ENCODE measurements at regions not wholly inside any gene's neighbourhood (a gene's known extent, or its start where the extent isn't known, plus 50 kb on each side); places are given as distances from the start of the nearest gene placed in this dataset.

GRCh38 chr4:11198516-11199305 lies 230.0 kb downstream of the HS3ST1 start:
- no peaks in the 10 kb centered on the region for H3K36me3 ChIP-seq (ENCODE audit: control insufficient read depth in 2 of 2, insufficient read depth in 1 of 2, low read length in 2 of 2)
- H3K27ac ChIP-seq (ENCODE audit: extremely low read depth, low read depth, low read length), result no peak overlapping the region
- H3K9me3 ChIP-seq (ENCODE audit: control insufficient read depth, insufficient read depth, low read depth, low read length), result no peaks in the 10 kb centered on the region
- H3K4me1 ChIP-seq (ENCODE audit: control insufficient read depth, insufficient read depth, low read length), result no peaks in the 10 kb centered on the region
- ChIA-PET POLR2A (no interaction called here), CTCF (no interaction called here)
- TF ChIP-seq ZNF184 (tag by site-specific recombination; IDR thresholded peaks at IDR 0.05) (no peak), ZNF747 (tag by site-specific recombination; IDR thresholded peaks at IDR 0.05) (no peak), ZNF202 (tag by site-specific recombination; IDR thresholded peaks at IDR 0.05; ENCODE audit: borderline replicate concordance) (no peak), ZNF10 (tag by site-specific recombination; IDR thresholded peaks at IDR 0.05) (no peak), KLF7 (tag by site-specific recombination; IDR thresholded peaks at IDR 0.05; ENCODE audit: borderline replicate concordance) (no peak), MYNN (tag by site-specific recombination; IDR thresholded peaks at IDR 0.05; ENCODE audit: borderline replicate concordance) (no peak), ZNF596 (tag by site-specific recombination; IDR thresholded peaks at IDR 0.05) (no peak), ZNF350 (tag by site-specific recombination; IDR thresholded peaks at IDR 0.05) (no peak), ZNF404 (tag by site-specific recombination; IDR thresholded peaks at IDR 0.05) (no peak), ZNF423 (tag by site-specific recombination; IDR thresholded peaks at IDR 0.05) (no peak), ZBTB1 (tag by site-specific recombination; IDR thresholded peaks at IDR 0.05) (no peak)
- no peak overlapping the region for H3K4me3 ChIP-seq (ENCODE audit: low read depth, low read length)

GRCh38 chr4:11197631-11198341 lies 230.9 kb downstream of the HS3ST1 start:
- Histone ChIP-seq H3K4me1 (ENCODE audit: control insufficient read depth, insufficient read depth, low read length) (no peaks in the 10 kb centered on the region), H3K36me3 (ENCODE audit: control insufficient read depth in 2 of 2, insufficient read depth in 1 of 2, low read length in 2 of 2) (no peaks in the 10 kb centered on the region), H3K4me3 (ENCODE audit: low read depth, low read length) (no peak overlapping the region), H3K27ac (ENCODE audit: extremely low read depth, low read depth, low read length) (no peak overlapping the region), H3K9me3 (ENCODE audit: control insufficient read depth, insufficient read depth, low read depth, low read length) (no peaks in the 10 kb centered on the region)
- ChIA-PET POLR2A (no interaction called here), CTCF (no interaction called here)
- TF ChIP-seq, protein P1, sequence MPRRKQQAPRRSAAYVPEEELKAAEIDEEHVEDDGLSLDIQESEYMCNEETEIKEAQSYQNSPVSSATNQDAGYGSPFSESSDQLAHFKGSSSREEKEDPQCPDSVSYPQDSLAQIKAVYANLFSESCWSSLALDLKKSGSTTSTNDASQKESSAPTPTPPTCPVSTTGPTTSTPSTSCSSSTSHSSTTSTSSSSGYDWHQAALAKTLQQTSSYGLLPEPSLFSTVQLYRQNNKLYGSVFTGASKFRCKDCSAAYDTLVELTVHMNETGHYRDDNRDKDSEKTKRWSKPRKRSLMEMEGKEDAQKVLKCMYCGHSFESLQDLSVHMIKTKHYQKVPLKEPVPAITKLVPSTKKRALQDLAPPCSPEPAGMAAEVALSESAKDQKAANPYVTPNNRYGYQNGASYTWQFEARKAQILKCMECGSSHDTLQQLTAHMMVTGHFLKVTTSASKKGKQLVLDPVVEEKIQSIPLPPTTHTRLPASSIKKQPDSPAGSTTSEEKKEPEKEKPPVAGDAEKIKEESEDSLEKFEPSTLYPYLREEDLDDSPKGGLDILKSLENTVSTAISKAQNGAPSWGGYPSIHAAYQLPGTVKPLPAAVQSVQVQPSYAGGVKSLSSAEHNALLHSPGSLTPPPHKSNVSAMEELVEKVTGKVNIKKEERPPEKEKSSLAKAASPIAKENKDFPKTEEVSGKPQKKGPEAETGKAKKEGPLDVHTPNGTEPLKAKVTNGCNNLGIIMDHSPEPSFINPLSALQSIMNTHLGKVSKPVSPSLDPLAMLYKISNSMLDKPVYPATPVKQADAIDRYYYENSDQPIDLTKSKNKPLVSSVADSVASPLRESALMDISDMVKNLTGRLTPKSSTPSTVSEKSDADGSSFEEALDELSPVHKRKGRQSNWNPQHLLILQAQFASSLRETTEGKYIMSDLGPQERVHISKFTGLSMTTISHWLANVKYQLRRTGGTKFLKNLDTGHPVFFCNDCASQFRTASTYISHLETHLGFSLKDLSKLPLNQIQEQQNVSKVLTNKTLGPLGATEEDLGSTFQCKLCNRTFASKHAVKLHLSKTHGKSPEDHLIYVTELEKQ (tag by site-specific recombination; IDR thresholded peaks at IDR 0.05; ENCODE audit: borderline replicate concordance), result no peak
- TF ChIP-seq ZNF530 (tag by site-specific recombination; IDR thresholded peaks at IDR 0.05; ENCODE audit: low read depth) (no peak), PRDM10 (tag by site-specific recombination; IDR thresholded peaks at IDR 0.05) (no peak), ZNF311 (tag by site-specific recombination; IDR thresholded peaks at IDR 0.05; ENCODE audit: borderline replicate concordance) (no peak), ZNF501 (tag by site-specific recombination; IDR thresholded peaks at IDR 0.05) (no peak), ZNF274 (IDR thresholded peaks at IDR 0.05; ENCODE audit: low read length) (no peak), ZNF274 (tag by site-specific recombination; IDR thresholded peaks at IDR 0.05; ENCODE audit: borderline replicate concordance) (no peak), ZNF843 (tag by site-specific recombination; IDR thresholded peaks at IDR 0.05) (no peak), ZNF571 (tag by site-specific recombination; IDR thresholded peaks at IDR 0.05) (no peak), ZNF16 (tag by site-specific recombination; IDR thresholded peaks at IDR 0.05; ENCODE audit: low read depth) (no peak), ZNF214 (tag by site-specific recombination; IDR thresholded peaks at IDR 0.05; ENCODE audit: borderline replicate concordance) (no peak), ZNF248 (tag by site-specific recombination; IDR thresholded peaks at IDR 0.05) (no peak)
- TF ChIP-seq, protein P2, sequence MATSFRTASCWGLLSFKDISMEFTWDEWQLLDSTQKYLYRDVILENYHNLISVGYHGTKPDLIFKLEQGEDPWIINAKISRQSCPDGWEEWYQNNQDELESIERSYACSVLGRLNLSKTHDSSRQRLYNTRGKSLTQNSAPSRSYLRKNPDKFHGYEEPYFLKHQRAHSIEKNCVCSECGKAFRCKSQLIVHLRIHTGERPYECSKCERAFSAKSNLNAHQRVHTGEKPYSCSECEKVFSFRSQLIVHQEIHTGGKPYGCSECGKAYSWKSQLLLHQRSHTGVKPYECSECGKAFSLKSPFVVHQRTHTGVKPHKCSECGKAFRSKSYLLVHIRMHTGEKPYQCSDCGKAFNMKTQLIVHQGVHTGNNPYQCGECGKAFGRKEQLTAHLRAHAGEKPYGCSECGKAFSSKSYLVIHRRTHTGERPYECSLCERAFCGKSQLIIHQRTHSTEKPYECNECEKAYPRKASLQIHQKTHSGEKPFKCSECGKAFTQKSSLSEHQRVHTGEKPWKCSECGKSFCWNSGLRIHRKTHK (tag by site-specific recombination; IDR thresholded peaks at IDR 0.05), result no peak
